Muscle layer of duodenum (tissue), 2 donors: ENCODE measurements at regions not wholly inside any gene's neighbourhood (a gene's known extent, or its start where the extent isn't known, plus 50 kb on each side); places are given as distances from the start of the nearest gene placed in this dataset.

Source experiments
- H3K27ac ChIP-seq: one replicate; pipeline ENCODE4 v1.7.0; 2013; ENCODE audit warnings: mild to moderate bottlenecking, low read length
- H3K27me3 ChIP-seq: one replicate; pipeline ENCODE4 v1.7.0; 2013; ENCODE audit warnings: low read depth, mild to moderate bottlenecking, control low read depth, low read length
- H3K36me3 ChIP-seq, 2 donors: one replicate each; pipeline ENCODE4 v1.7.0; 2013; ENCODE audit warnings: low read length in 2 of 2, control low read depth in 1 of 2, mild to moderate bottlenecking in 1 of 2; ENCODE audit not compliant: insufficient read depth in 2 of 2, control insufficient read depth in 1 of 2
- H3K4me1 ChIP-seq, 2 donors: one replicate each; pipeline ENCODE4 v1.7.0; 2013; ENCODE audit warnings: low read length in 2 of 2, mild to moderate bottlenecking in 2 of 2, control low read depth in 1 of 2, moderate library complexity in 1 of 2; ENCODE audit not compliant: insufficient read depth in 2 of 2, control insufficient read depth in 1 of 2
- H3K4me3 ChIP-seq, 2 donors: one replicate each; pipeline ENCODE4 v1.7.0; 2013; ENCODE audit warnings: low read length in 2 of 2, low read depth in 1 of 2, mild to moderate bottlenecking in 1 of 2
- H3K9me3 ChIP-seq, 2 donors: one replicate each; pipeline ENCODE4 v1.7.0; 2013; ENCODE audit warnings: low read length in 2 of 2, control low read depth in 1 of 2, mild to moderate bottlenecking in 1 of 2; ENCODE audit not compliant: control insufficient read depth in 1 of 2
- donor health status: healthy.

- Histone ChIP-seq H3K36me3 (no peaks in the 10 kb centered on the region), H3K9me3 (no peaks in the 10 kb centered on the region), H3K4me3 (no peak overlapping the region), H3K27me3 (no peaks in the 10 kb centered on the region), H3K4me1 (no peaks in the 10 kb centered on the region), H3K27ac (no peak overlapping the region)
These were observed 319.1 kb downstream of the ZPLD1 start for GRCh38 chr3:102753901-102754300.

- no peaks in the 10 kb centered on the region for H3K4me1 ChIP-seq
- no peaks in the 10 kb centered on the region for H3K9me3 ChIP-seq
- no peaks in the 10 kb centered on the region for H3K27me3 ChIP-seq
- H3K4me3 ChIP-seq = no peak overlapping the region
- no peaks in the 10 kb centered on the region for H3K36me3 ChIP-seq
- H3K27ac ChIP-seq = no peak overlapping the region
These were observed 321.9 kb downstream of the ZPLD1 start for GRCh38 chr3:102756706-102757105.

GRCh38 chr3:102757950-102758349 is 323.1 kb downstream of the ZPLD1 start:
- Histone ChIP-seq H3K9me3 (no peaks in the 10 kb centered on the region), H3K27ac (no peak overlapping the region), H3K4me1 (no peaks in the 10 kb centered on the region), H3K4me3 (no peak overlapping the region), H3K36me3 (no peaks in the 10 kb centered on the region), H3K27me3 (no peaks in the 10 kb centered on the region)

GRCh38 chr3:102761766-102762165 is 327.0 kb downstream of the ZPLD1 start:
- Histone ChIP-seq H3K4me1 (no peaks in the 10 kb centered on the region), H3K36me3 (no peaks in the 10 kb centered on the region), H3K27ac (no peak overlapping the region), H3K27me3 (no peaks in the 10 kb centered on the region), H3K9me3 (no peaks in the 10 kb centered on the region), H3K4me3 (no peak overlapping the region)

- no peaks in the 10 kb centered on the region for H3K27me3 ChIP-seq
These were observed 356.0 kb downstream of the ZPLD1 start for GRCh38 chr3:102790747-102791325.

GRCh38 chr3:102791641-102792589 is 357.1 kb downstream of the ZPLD1 start:
- Histone ChIP-seq H3K27me3 (no peaks in the 10 kb centered on the region), H3K9me3 (no peaks in the 10 kb centered on the region), H3K27ac (no peak overlapping the region), H3K36me3 (no peaks in the 10 kb centered on the region), H3K4me3 (no peak overlapping the region), H3K4me1 (no peaks in the 10 kb centered on the region)

More at GRCh38 chr3:102790747-102791325, 356.0 kb downstream of the ZPLD1 start:
- H3K9me3 ChIP-seq = no peaks in the 10 kb centered on the region
- H3K27ac ChIP-seq = no peak overlapping the region
- H3K4me1 ChIP-seq = no peaks in the 10 kb centered on the region
- H3K36me3 ChIP-seq = no peaks in the 10 kb centered on the region
- no peak overlapping the region for H3K4me3 ChIP-seq

- Histone ChIP-seq H3K27me3 (no peaks in the 10 kb centered on the region), H3K4me3 (no peak overlapping the region), H3K4me1 (no peaks in the 10 kb centered on the region), H3K27ac (no peak overlapping the region), H3K36me3 (no peaks in the 10 kb centered on the region), H3K9me3 (no peaks in the 10 kb centered on the region)
These were observed 362.0 kb downstream of the ZPLD1 start for GRCh38 chr3:102796804-102797203.

GRCh38 chr3:102802819-102803420 is 368.1 kb downstream of the ZPLD1 start:
- H3K27me3 ChIP-seq = no peaks in the 10 kb centered on the region
- no peaks in the 10 kb centered on the region for H3K9me3 ChIP-seq
- no peak overlapping the region for H3K4me3 ChIP-seq
- H3K27ac ChIP-seq = no peak overlapping the region
- no peaks in the 10 kb centered on the region for H3K4me1 ChIP-seq
- H3K36me3 ChIP-seq = no peaks in the 10 kb centered on the region

- Histone ChIP-seq H3K27ac (no peak overlapping the region), H3K4me3 (no peak overlapping the region), H3K9me3 (no peaks in the 10 kb centered on the region), H3K36me3 (no peaks in the 10 kb centered on the region), H3K27me3 (no peaks in the 10 kb centered on the region), H3K4me1 (no peaks in the 10 kb centered on the region)
These were observed 376.1 kb downstream of the ZPLD1 start for GRCh38 chr3:102810937-102811336.

GRCh38 chr3:102826636-102827035 is 391.8 kb downstream of the ZPLD1 start:
- Histone ChIP-seq H3K27me3 (no peaks in the 10 kb centered on the region), H3K4me1 (no peaks in the 10 kb centered on the region), H3K4me3 (no peak overlapping the region), H3K36me3 (no peaks in the 10 kb centered on the region), H3K27ac (no peak overlapping the region), H3K9me3 (no peaks in the 10 kb centered on the region)

- H3K4me3 ChIP-seq = no peak overlapping the region
These were observed 392.6 kb downstream of the ZPLD1 start for GRCh38 chr3:102827386-102827785.

More at GRCh38 chr3:102827386-102827785, 392.6 kb downstream of the ZPLD1 start:
- H3K4me1 ChIP-seq = no peaks in the 10 kb centered on the region
- H3K9me3 ChIP-seq = no peaks in the 10 kb centered on the region
- no peak overlapping the region for H3K27ac ChIP-seq
- no peaks in the 10 kb centered on the region for H3K36me3 ChIP-seq
- H3K27me3 ChIP-seq = no peaks in the 10 kb centered on the region
